Liver (tissue), 8 donors: ENCODE measurements at regions not wholly inside any gene's neighbourhood (a gene's known extent, or its start where the extent isn't known, plus 50 kb on each side); places are given as distances from the start of the nearest gene placed in this dataset.

Experiments used
- DNase-seq: peaks from one replicate; pipeline ENCODE4 v3.0.0-alpha.2; 2017; ENCODE audit warnings: low spot score
- H3K27ac ChIP-seq, 2 donors: one replicate each; pipeline ENCODE4 v1.7.0; 2013; ENCODE audit warnings: inconsistent platforms in 2 of 2, low read length in 2 of 2, control low read depth in 1 of 2, low read depth in 1 of 2, mild to moderate bottlenecking in 1 of 2
- H3K27me3 ChIP-seq, 4 donors: one replicate each; pipeline versions ENCODE4 v1.6.1 to v1.7.0; 2013; ENCODE audit warnings: low read length in 3 of 4, inconsistent platforms in 1 of 4, mild to moderate bottlenecking in 1 of 4, moderate library complexity in 1 of 4; ENCODE audit not compliant: control insufficient read depth in 4 of 4, insufficient read depth in 4 of 4
- H3K36me3 ChIP-seq, 4 donors: one replicate each; pipeline versions ENCODE4 v1.6.1 to v1.7.0; 2013; ENCODE audit warnings: low read length in 3 of 4, mild to moderate bottlenecking in 3 of 4, low read depth in 1 of 4, moderate library complexity in 1 of 4; ENCODE audit not compliant: control insufficient read depth in 4 of 4, insufficient read depth in 3 of 4
- H3K4me1 ChIP-seq, 4 donors: one replicate each; pipeline versions ENCODE4 v1.6.1 to v1.7.0; 2013; ENCODE audit warnings: low read length in 3 of 4, mild to moderate bottlenecking in 3 of 4, moderate library complexity in 1 of 4; ENCODE audit not compliant: control insufficient read depth in 4 of 4, insufficient read depth in 4 of 4
- H3K4me3 ChIP-seq, 3 donors: one replicate each; pipeline versions ENCODE4 v1.6.1 to v1.7.0; 2013; ENCODE audit warnings: low read length in 3 of 3, control low read depth in 1 of 3, low read depth in 1 of 3, mild to moderate bottlenecking in 1 of 3
- H3K9ac ChIP-seq, 2 donors: one replicate each; pipeline ENCODE4 v1.7.0; 2013; ENCODE audit warnings: low read length in 2 of 2, mild to moderate bottlenecking in 2 of 2, moderate library complexity in 2 of 2, control low read depth in 1 of 2, low read depth in 1 of 2
- H3K9me3 ChIP-seq, 4 donors: one replicate each; pipeline versions ENCODE4 v1.6.1 to v1.7.0; 2013; ENCODE audit warnings: low read length in 3 of 4; ENCODE audit not compliant: control insufficient read depth in 4 of 4
- EGR1 ChIP-seq, 2 donors: IDR thresholded peaks; 2 replicates each; pipeline ENCODE4 v1.6.1; 2016 to 2018; ENCODE audit warnings: antibody characterized with exemption in 2 of 2, low read depth in 2 of 2
- FOXA1 ChIP-seq: IDR thresholded peaks from 2 replicates; pipeline ENCODE4 v1.6.1; 2016; ENCODE audit warnings: antibody characterized with exemption
- FOXA2 ChIP-seq: IDR thresholded peaks from 2 replicates; pipeline ENCODE4 v1.6.1; 2016; ENCODE audit warnings: antibody characterized with exemption
- GABPA ChIP-seq, 2 donors: IDR thresholded peaks in 1 of 2; conservative IDR thresholded peaks in 1 of 2; 2 replicates each; pipeline ENCODE4 v1.6.1; 2016; ENCODE audit warnings: antibody characterized with exemption in 2 of 2, mild to moderate bottlenecking in 1 of 2, moderate library complexity in 1 of 2
- HNF4A ChIP-seq, 2 donors: conservative IDR thresholded peaks; 2 replicates each; pipeline ENCODE4 v1.6.1; 2016; ENCODE audit warnings: antibody characterized with exemption in 2 of 2, mild to moderate bottlenecking in 2 of 2
- JUND ChIP-seq, 2 donors: IDR thresholded peaks; 2 replicates each; pipeline ENCODE4 v1.6.1; 2016; ENCODE audit warnings: antibody characterized with exemption in 2 of 2
- RAD21 ChIP-seq, 2 donors: IDR thresholded peaks; 2 replicates each; pipeline ENCODE4 v1.6.1; 2016; ENCODE audit warnings: antibody characterized with exemption in 2 of 2, mild to moderate bottlenecking in 2 of 2
- RXRA ChIP-seq, 2 donors: IDR thresholded peaks; 2 replicates each; pipeline ENCODE4 v1.6.1; 2017 to 2018; ENCODE audit warnings: antibody characterized with exemption in 2 of 2, mild to moderate bottlenecking in 1 of 2
- TAF1 ChIP-seq: conservative IDR thresholded peaks from 2 replicates; pipeline ENCODE4 v1.6.1; 2016; ENCODE audit warnings: antibody characterized with exemption, mild to moderate bottlenecking
- WGBS: extraction: QIAGEN DNeasy Blood & Tissue Kit; methylation state at CpG from one replicate; pipeline ENCODE4 v1.1.7; 2013; 5-methylcytosine and 5-hydroxymethylcytosine counted together
- TF ChIP-seq, protein P1 (sequence below): fragments of 150-350 bp; IDR thresholded peaks from 2 replicates; pipeline ENCODE4 v1.5.1; 2017; ENCODE audit warnings: improper control_type of control experiment, low read depth, low read length; ENCODE audit not compliant: missing input control
- TF ChIP-seq, protein P2 (sequence below): IDR thresholded peaks from 2 replicates; pipeline ENCODE4 v1.6.1; 2016; ENCODE audit warnings: antibody characterized with exemption, mild to moderate bottlenecking
- TF ChIP-seq, protein P3 (sequence below): IDR thresholded peaks from 2 replicates; pipeline ENCODE4 v1.6.1; 2016; ENCODE audit warnings: antibody characterized with exemption
- TF ChIP-seq, protein P4 (sequence below): IDR thresholded peaks from 2 replicates; pipeline ENCODE4 v1.6.1; 2016; ENCODE audit warnings: antibody characterized with exemption
- donor health status: healthy.
- donor health status: healthy.
- donor health status: healthy.
- donor health status: healthy.
- donor health status: healthy.

DNA sequence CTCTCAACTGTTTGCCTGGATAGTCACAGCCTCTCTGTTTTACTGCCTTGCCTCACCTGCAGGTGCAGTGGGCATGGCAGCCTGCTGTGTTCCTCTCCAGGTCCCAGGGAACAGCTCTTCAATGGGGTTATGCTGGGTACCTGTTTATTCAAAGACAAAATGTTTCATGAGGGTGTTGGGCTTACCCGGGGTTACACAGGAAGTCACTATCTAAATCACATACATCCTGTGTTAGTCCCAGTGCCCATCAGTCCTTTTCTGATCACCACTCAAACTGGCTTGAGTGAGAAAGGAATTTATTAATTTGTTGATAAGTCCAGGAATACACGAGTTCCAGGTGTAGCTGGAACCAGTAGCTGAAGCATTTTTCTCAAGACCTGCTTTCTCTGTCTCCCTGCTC is 1503.6 kb upstream of the TMEM132C start:
- H3K4me3 ChIP-seq: no peak overlapping the region
- WGBS: 65% methylated on average over 2 of the region's 2 CpGs
- no peak overlapping the region for H3K9ac ChIP-seq
- TF ChIP-seq TAF1 (no peak), HNF4A (conservative IDR thresholded peaks at IDR 0.05) (no peak), RAD21 (IDR thresholded peaks at IDR 0.05) (no peak), FOXA1 (no peak), GABPA (IDR thresholded peaks at IDR 0.05 in 1 of 2, conservative IDR thresholded peaks at IDR 0.05 in 1 of 2) (no peak), EGR1 (IDR thresholded peaks at IDR 0.05; ENCODE audit: low read depth in 2 of 2) (no peak), JUND (IDR thresholded peaks at IDR 0.05) (no peak)
- TF ChIP-seq, protein P1, sequence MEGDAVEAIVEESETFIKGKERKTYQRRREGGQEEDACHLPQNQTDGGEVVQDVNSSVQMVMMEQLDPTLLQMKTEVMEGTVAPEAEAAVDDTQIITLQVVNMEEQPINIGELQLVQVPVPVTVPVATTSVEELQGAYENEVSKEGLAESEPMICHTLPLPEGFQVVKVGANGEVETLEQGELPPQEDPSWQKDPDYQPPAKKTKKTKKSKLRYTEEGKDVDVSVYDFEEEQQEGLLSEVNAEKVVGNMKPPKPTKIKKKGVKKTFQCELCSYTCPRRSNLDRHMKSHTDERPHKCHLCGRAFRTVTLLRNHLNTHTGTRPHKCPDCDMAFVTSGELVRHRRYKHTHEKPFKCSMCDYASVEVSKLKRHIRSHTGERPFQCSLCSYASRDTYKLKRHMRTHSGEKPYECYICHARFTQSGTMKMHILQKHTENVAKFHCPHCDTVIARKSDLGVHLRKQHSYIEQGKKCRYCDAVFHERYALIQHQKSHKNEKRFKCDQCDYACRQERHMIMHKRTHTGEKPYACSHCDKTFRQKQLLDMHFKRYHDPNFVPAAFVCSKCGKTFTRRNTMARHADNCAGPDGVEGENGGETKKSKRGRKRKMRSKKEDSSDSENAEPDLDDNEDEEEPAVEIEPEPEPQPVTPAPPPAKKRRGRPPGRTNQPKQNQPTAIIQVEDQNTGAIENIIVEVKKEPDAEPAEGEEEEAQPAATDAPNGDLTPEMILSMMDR: no peak
- TF ChIP-seq, protein P2, sequence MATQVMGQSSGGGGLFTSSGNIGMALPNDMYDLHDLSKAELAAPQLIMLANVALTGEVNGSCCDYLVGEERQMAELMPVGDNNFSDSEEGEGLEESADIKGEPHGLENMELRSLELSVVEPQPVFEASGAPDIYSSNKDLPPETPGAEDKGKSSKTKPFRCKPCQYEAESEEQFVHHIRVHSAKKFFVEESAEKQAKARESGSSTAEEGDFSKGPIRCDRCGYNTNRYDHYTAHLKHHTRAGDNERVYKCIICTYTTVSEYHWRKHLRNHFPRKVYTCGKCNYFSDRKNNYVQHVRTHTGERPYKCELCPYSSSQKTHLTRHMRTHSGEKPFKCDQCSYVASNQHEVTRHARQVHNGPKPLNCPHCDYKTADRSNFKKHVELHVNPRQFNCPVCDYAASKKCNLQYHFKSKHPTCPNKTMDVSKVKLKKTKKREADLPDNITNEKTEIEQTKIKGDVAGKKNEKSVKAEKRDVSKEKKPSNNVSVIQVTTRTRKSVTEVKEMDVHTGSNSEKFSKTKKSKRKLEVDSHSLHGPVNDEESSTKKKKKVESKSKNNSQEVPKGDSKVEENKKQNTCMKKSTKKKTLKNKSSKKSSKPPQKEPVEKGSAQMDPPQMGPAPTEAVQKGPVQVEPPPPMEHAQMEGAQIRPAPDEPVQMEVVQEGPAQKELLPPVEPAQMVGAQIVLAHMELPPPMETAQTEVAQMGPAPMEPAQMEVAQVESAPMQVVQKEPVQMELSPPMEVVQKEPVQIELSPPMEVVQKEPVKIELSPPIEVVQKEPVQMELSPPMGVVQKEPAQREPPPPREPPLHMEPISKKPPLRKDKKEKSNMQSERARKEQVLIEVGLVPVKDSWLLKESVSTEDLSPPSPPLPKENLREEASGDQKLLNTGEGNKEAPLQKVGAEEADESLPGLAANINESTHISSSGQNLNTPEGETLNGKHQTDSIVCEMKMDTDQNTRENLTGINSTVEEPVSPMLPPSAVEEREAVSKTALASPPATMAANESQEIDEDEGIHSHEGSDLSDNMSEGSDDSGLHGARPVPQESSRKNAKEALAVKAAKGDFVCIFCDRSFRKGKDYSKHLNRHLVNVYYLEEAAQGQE: no peak
- no peaks in the 10 kb centered on the region for H3K27me3 ChIP-seq
- no peak overlapping the region for H3K27ac ChIP-seq
- H3K9me3 ChIP-seq: peaks cover 21 to 29% (median 24%) of the 10 kb centered on the region in 4 donors
- H3K4me1 ChIP-seq: no peaks in the 10 kb centered on the region
- no peaks in the 10 kb centered on the region for H3K36me3 ChIP-seq
- no peak for DNase-seq

DNA sequence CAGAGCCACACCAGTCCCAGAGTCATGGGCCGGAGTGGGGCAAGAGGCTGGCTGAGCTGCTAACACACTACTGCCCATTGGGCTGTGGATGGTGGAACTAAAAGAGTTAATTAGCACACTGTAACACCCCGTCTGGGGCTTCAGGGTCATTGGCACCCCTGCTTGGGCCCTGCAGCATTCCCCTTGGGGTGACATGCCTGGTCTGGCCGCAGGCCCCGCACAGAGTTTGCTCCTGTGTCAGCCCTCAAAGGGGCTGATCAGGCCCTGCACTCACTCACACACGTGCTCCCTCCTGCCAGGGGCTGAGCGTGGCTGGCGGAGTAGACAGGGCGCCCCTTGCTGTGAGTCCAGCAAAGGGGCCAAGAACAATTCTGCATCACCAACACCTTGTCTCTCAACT is 1499.6 kb upstream of the TMEM132C start:
- TF ChIP-seq HNF4A (conservative IDR thresholded peaks at IDR 0.05) (no peak), GABPA (IDR thresholded peaks at IDR 0.05 in 1 of 2, conservative IDR thresholded peaks at IDR 0.05 in 1 of 2) (no peak)
- 84% methylated on average over 8 of the region's 8 CpGs for WGBS
- Histone ChIP-seq H3K27ac (no peak overlapping the region), H3K36me3 (no peaks in the 10 kb centered on the region), H3K27me3 (no peaks in the 10 kb centered on the region), H3K9ac (no peak overlapping the region), H3K9me3 (peaks cover 21 to 29% (median 24%) of the 10 kb centered on the region in 4 donors), H3K4me1 (no peaks in the 10 kb centered on the region), H3K4me3 (no peak overlapping the region)
- no peak for DNase-seq

DNA sequence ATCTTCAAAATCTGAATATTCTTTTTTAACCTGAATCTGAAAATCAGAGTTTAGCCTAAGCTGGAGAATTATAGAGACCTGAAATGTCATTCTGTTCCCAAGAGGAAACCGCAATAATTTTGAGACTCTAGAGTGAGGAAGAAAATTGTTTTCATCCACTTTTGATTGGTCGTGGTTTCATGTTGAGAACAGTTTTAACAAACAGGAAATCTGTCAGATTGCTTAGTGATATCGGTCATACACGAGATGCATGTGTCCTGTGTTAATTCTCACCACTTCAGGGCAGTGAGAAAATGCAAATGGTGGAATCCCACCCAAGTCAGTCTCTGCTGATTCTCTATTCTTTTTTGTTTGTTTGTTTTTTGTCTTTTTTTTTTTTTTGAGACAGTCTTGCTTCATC is 1498.5 kb upstream of the TMEM132C start:
- TF ChIP-seq RAD21 (IDR thresholded peaks at IDR 0.05) (no peak), RXRA (IDR thresholded peaks at IDR 0.05) (no peak), FOXA2 (no peak), TAF1 (no peak)
- TF ChIP-seq, protein P3, sequence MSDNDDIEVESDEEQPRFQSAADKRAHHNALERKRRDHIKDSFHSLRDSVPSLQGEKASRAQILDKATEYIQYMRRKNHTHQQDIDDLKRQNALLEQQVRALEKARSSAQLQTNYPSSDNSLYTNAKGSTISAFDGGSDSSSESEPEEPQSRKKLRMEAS: no peak
- TF ChIP-seq, protein P4, sequence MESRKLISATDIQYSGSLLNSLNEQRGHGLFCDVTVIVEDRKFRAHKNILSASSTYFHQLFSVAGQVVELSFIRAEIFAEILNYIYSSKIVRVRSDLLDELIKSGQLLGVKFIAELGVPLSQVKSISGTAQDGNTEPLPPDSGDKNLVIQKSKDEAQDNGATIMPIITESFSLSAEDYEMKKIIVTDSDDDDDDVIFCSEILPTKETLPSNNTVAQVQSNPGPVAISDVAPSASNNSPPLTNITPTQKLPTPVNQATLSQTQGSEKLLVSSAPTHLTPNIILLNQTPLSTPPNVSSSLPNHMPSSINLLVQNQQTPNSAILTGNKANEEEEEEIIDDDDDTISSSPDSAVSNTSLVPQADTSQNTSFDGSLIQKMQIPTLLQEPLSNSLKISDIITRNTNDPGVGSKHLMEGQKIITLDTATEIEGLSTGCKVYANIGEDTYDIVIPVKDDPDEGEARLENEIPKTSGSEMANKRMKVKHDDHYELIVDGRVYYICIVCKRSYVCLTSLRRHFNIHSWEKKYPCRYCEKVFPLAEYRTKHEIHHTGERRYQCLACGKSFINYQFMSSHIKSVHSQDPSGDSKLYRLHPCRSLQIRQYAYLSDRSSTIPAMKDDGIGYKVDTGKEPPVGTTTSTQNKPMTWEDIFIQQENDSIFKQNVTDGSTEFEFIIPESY: no peak
- TF ChIP-seq, protein P1: no peak
- WGBS: 67% methylated on average over 4 of the region's 4 CpGs
- Histone ChIP-seq H3K9ac (no peak overlapping the region), H3K27me3 (no peaks in the 10 kb centered on the region), H3K4me3 (no peak overlapping the region), H3K4me1 (no peaks in the 10 kb centered on the region), H3K27ac (no peak overlapping the region), H3K9me3 (peaks cover 17 to 21% (median 17%) of the 10 kb centered on the region in 4 donors), H3K36me3 (no peaks in the 10 kb centered on the region)
- no peak for DNase-seq
